HG03342 (cell line): ENCODE measurements at regions not wholly inside any gene's neighbourhood (a gene's known extent, or its start where the extent isn't known, plus 50 kb on each side); places are given as distances from the start of the nearest gene placed in this dataset.
"Not testable (repeated sequence)": the region's sequence is repeated elsewhere in the genome, so short reads cannot be mapped to it uniquely, and the experiment has no call there.

Experiments used
- ATAC-seq: cut with Tn5 transposase; IDR thresholded peaks from one replicate; pipeline ENCODE4 v1.9.1; 2021; ENCODE audit warnings: mild to moderate bottlenecking, moderate library complexity; ENCODE audit not compliant: unreplicated experiment

- ATAC-seq: not testable (repeated sequence)
These were observed 126.2 kb upstream of the TGFBR2 start for GRCh38 chr3:30480156-30480555.

- no peak for ATAC-seq
These were observed 125.8 kb upstream of the TGFBR2 start for GRCh38 chr3:30480587-30480986.

GRCh38 chr3:30481241-30481640 is 125.2 kb upstream of the TGFBR2 start:
- ATAC-seq: no peak

GRCh38 chr3:30484229-30484628 is 122.2 kb upstream of the TGFBR2 start:
- not testable (repeated sequence) for ATAC-seq

- no peak for ATAC-seq
These were observed 120.0 kb upstream of the TGFBR2 start for GRCh38 chr3:30486368-30486767.

GRCh38 chr3:30488070-30488756 is 118.2 kb upstream of the TGFBR2 start:
- ATAC-seq: no peak

- no peak for ATAC-seq
These were observed 113.8 kb upstream of the TGFBR2 start for GRCh38 chr3:30492322-30493192.

- ATAC-seq: no peak
These were observed 112.5 kb upstream of the TGFBR2 start for GRCh38 chr3:30493911-30494311.

- no peak for ATAC-seq
These were observed 111.0 kb upstream of the TGFBR2 start for GRCh38 chr3:30495172-30496065.

- no peak for ATAC-seq
These were observed 110.1 kb upstream of the TGFBR2 start for GRCh38 chr3:30496066-30496966.

- ATAC-seq: no peak
These were observed 107.8 kb upstream of the TGFBR2 start for GRCh38 chr3:30498587-30498967.

- ATAC-seq: peak; percentile 93
These were observed 105.6 kb upstream of the TGFBR2 start for GRCh38 chr3:30500666-30501399.

GRCh38 chr3:30501526-30501925 is 104.9 kb upstream of the TGFBR2 start:
- no peak for ATAC-seq

GRCh38 chr3:30502051-30502741 is 104.2 kb upstream of the TGFBR2 start:
- no peak for ATAC-seq

GRCh38 chr3:30502742-30503073 is 103.7 kb upstream of the TGFBR2 start:
- peak; percentile 56 for ATAC-seq

- ATAC-seq: no peak
These were observed 103.0 kb upstream of the TGFBR2 start for GRCh38 chr3:30503446-30503845.

GRCh38 chr3:30504939-30505338 is 101.5 kb upstream of the TGFBR2 start:
- ATAC-seq: no peak

GRCh38 chr3:30505866-30506520 is 100.4 kb upstream of the TGFBR2 start:
- no peak for ATAC-seq

- ATAC-seq: no peak
These were observed 98.1 kb upstream of the TGFBR2 start for GRCh38 chr3:30508339-30508738.
